ENCODE measurements at regions not wholly inside any gene's neighbourhood (a gene's known extent, or its start where the extent isn't known, plus 50 kb on each side); places are given as distances from the start of the nearest gene placed in this dataset.

DNA sequence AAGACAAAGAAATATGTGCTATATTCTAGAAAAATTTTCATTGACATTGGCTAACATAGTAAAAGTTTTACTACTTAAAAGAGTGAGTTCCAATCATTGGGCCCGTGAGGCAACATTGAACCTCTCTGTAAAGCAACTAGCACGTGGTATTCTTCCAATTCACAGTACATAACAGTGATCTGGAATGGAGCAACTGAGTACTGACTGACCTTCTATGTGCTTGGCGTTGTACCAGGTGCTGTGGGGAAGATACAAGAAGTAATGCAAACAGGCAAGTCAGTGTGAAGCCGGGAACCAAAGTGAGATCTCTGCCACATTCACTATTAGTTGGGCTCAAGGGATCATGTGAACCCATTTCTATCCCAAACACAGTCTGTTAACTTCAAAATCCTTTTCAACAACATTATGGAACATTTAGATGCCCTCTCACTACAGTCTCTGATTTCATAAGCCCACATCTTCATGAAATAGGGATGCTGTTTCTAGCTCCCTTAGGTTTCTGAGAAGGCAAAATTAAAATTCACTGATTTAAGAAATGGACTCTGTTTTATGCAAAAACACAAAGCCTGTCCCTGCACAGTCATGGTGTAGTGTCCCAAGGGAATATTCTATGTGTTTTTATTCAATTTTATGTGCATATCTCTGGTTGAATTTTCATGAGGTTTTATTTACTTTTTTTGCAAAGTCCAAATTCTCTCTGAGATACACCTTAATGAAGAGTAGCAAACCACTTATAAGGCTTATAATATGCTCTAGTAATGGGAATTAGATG is 61.8 kb upstream of the NCAM1 start:
- TF ChIP-seq, protein P1, sequence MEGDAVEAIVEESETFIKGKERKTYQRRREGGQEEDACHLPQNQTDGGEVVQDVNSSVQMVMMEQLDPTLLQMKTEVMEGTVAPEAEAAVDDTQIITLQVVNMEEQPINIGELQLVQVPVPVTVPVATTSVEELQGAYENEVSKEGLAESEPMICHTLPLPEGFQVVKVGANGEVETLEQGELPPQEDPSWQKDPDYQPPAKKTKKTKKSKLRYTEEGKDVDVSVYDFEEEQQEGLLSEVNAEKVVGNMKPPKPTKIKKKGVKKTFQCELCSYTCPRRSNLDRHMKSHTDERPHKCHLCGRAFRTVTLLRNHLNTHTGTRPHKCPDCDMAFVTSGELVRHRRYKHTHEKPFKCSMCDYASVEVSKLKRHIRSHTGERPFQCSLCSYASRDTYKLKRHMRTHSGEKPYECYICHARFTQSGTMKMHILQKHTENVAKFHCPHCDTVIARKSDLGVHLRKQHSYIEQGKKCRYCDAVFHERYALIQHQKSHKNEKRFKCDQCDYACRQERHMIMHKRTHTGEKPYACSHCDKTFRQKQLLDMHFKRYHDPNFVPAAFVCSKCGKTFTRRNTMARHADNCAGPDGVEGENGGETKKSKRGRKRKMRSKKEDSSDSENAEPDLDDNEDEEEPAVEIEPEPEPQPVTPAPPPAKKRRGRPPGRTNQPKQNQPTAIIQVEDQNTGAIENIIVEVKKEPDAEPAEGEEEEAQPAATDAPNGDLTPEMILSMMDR (IDR thresholded peaks at IDR 0.05) = no peak
- H3K27ac Mint-ChIP-seq = no peak overlapping the region

DNA sequence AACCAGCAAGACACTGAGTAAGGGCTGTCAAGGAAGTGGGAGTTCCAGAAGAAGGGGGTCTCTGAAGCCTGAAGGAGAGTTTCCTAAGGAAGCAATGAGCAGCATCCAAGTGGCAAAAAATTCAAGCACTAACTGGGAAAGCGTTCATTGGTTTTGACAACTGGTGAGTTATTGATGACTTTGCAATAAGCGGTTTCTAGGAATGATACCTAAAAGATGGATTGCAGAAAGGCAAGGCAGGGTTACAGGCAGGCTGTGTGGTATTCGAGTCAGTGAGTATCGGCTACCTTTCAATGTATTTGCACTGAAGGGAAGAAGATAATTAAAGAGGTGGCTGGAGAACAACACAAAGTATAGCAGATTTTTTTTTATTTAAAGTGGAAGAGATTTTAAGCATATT is 59.3 kb upstream of the NCAM1 start:
- Histone ChIP-seq H3K4me1 (ENCODE audit: insufficient read depth, low read length) (no peaks in the 10 kb centered on the region), H3K27me3 (ENCODE audit: control insufficient read depth in 1 of 2, insufficient read depth in 2 of 2, low read length in 2 of 2) (no peaks in the 10 kb centered on the region), H3K27ac (ENCODE audit: low read depth in 1 of 2, low read length in 2 of 2) (no peak overlapping the region), H3K9me3 (ENCODE audit: control insufficient read depth in 1 of 2, insufficient read depth in 1 of 2, low read length in 2 of 2) (no peaks in the 10 kb centered on the region), H3K36me3 (ENCODE audit: insufficient read depth, low read length) (no peaks in the 10 kb centered on the region), H3K4me3 (ENCODE audit: low read length) (no peak overlapping the region)
- ChIA-PET POLR2A (no interaction called here), CTCF (no interaction called here)
- ATAC-seq (ENCODE audit: poor library complexity) = no peak
- Mint-ChIP-seq H3K27me3 (peaks cover 7% of the 10 kb centered on the region), H3K4me1 (ENCODE audit: low read depth) (no peaks in the 10 kb centered on the region), H3K36me3 (ENCODE audit: low read depth) (no peaks in the 10 kb centered on the region), H3K4me3 (no peak overlapping the region), H3K27ac (no peak overlapping the region), H3K9me3 (no peaks in the 10 kb centered on the region)
- TF ChIP-seq, protein P1 (IDR thresholded peaks at IDR 0.05) = no peak
- intact Hi-C loops (cut with DNase I, micrococcal nuclease) = no loop called here
- DNase-seq = no peak

More for the DNA sequence above, 61.8 kb upstream of the NCAM1 start:
- no peak overlapping the region for H3K4me3 ChIP-seq (ENCODE audit: low read length)
- ChIA-PET POLR2A (no interaction called here), CTCF (no interaction called here)
- H3K27me3 ChIP-seq (ENCODE audit: control insufficient read depth in 1 of 2, insufficient read depth in 2 of 2, low read length in 2 of 2) = no peaks in the 10 kb centered on the region
- Mint-ChIP-seq H3K4me3 (no peak overlapping the region), H3K4me1 (ENCODE audit: low read depth) (no peaks in the 10 kb centered on the region), H3K36me3 (ENCODE audit: low read depth) (no peaks in the 10 kb centered on the region), H3K9me3 (no peaks in the 10 kb centered on the region), H3K27me3 (peaks cover 7% of the 10 kb centered on the region)
- no peak for ATAC-seq (ENCODE audit: poor library complexity)
- H3K4me1 ChIP-seq (ENCODE audit: insufficient read depth, low read length) = no peaks in the 10 kb centered on the region
- H3K27ac ChIP-seq (ENCODE audit: low read depth in 1 of 2, low read length in 2 of 2) = no peak overlapping the region
- no peaks in the 10 kb centered on the region for H3K9me3 ChIP-seq (ENCODE audit: control insufficient read depth in 1 of 2, insufficient read depth in 1 of 2, low read length in 2 of 2)
- intact Hi-C loops (cut with DNase I, micrococcal nuclease) = no loop called here
- no peaks in the 10 kb centered on the region for H3K36me3 ChIP-seq (ENCODE audit: insufficient read depth, low read length)
- DNase-seq = no peak

DNA sequence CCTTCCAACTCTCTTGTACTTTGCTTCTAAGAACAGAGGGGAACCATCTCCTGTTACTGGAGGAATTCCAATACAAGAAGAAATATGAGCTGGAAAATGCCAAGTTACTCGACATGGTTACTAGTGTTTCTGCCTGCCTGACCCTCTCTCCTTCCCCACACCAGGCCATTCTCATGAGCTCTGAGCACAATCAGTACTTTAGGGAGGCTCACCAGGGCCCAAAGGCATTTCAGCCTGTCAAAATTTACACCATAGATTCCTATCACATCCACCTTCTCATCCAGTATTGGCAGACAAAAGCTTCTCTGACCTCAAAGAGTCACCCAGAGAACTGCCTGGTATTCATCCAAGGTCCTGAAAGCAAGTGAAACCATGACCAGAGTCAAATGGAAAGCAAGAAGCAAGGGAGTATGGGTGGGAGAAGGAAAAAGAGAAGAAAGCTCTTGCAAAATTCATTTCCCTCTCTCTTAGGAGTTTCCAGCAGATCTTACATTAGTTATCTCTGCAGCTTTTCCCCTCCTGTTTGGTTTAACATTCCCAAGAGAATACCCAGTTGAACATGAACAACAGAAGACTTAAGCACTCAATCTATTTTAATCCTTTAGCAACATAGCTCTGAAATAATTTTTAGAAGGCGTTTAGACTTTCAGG is 58.7 kb upstream of the NCAM1 start:
- TF ChIP-seq, protein P1 (IDR thresholded peaks at IDR 0.05) = no peak
- Mint-ChIP-seq H3K27me3 (peaks cover 7% of the 10 kb centered on the region), H3K9me3 (no peaks in the 10 kb centered on the region), H3K36me3 (ENCODE audit: low read depth) (no peaks in the 10 kb centered on the region), H3K27ac (no peak overlapping the region), H3K4me3 (no peak overlapping the region), H3K4me1 (ENCODE audit: low read depth) (no peaks in the 10 kb centered on the region)
- DNase-seq (no peak), ATAC-seq (ENCODE audit: poor library complexity) (no peak)
- no peaks in the 10 kb centered on the region for H3K36me3 ChIP-seq (ENCODE audit: insufficient read depth, low read length)
- H3K9me3 ChIP-seq (ENCODE audit: control insufficient read depth in 1 of 2, insufficient read depth in 1 of 2, low read length in 2 of 2) = no peaks in the 10 kb centered on the region
- no peak overlapping the region for H3K27ac ChIP-seq (ENCODE audit: low read depth in 1 of 2, low read length in 2 of 2)
- H3K4me1 ChIP-seq (ENCODE audit: insufficient read depth, low read length) = no peaks in the 10 kb centered on the region
- H3K27me3 ChIP-seq (ENCODE audit: control insufficient read depth in 1 of 2, insufficient read depth in 2 of 2, low read length in 2 of 2) = no peaks in the 10 kb centered on the region
- intact Hi-C loops (cut with DNase I, micrococcal nuclease) = no loop called here
- ChIA-PET POLR2A (no interaction called here), CTCF (no interaction called here)
- no peak overlapping the region for H3K4me3 ChIP-seq (ENCODE audit: low read length)

Data from CD4-positive, alpha-beta T cell (primary cell).